Naive thymus-derived CD4-positive, alpha-beta T cell (primary cell): ENCODE measurements at regions not wholly inside any gene's neighbourhood (a gene's known extent, or its start where the extent isn't known, plus 50 kb on each side); places are given as distances from the start of the nearest gene placed in this dataset.

Experiments used
- ATAC-seq: fragments of 150-1000 bp; cut with Tn5 transposase; 2 replicates; pipeline ENCODE4 v1.10.0; 2021; ENCODE audit warnings: mild to moderate bottlenecking, moderate library complexity
- CTCF ChIA-PET: fragments of 350-600 bp; sonication (Branson Sonifier 250); formaldehyde crosslinking; loops from one replicate; lab custom pipeline; 2021; ENCODE audit warnings: antibody characterized with exemption; lab: Charles Lee
- POLR2A ChIA-PET: fragments of 350-600 bp; sonication (Branson Sonifier 250); formaldehyde crosslinking; loops from one replicate; lab custom pipeline; 2021; ENCODE audit warnings: antibody characterized with exemption, inconsistent platforms; lab: Charles Lee
- DNase-seq, 9 donors: peaks; one replicate each; pipeline versions ENCODE4 v3.0.0 to v3.0.0-alpha.2; 2020 to 2022; ENCODE audit warnings: mixed read lengths in 1 of 9
- H3K27ac ChIP-seq: one replicate; pipeline ENCODE4 v1.7.0; 2013; ENCODE audit warnings: mild to moderate bottlenecking, low read depth, low read length, moderate library complexity
- H3K27me3 ChIP-seq, 2 donors: one replicate each; pipeline ENCODE4 v1.7.0; 2013; ENCODE audit warnings: low read length in 2 of 2, mild to moderate bottlenecking in 2 of 2, moderate library complexity in 2 of 2; ENCODE audit not compliant: control insufficient read depth in 2 of 2, insufficient read depth in 2 of 2
- H3K36me3 ChIP-seq, 3 experiments: 1 replicate in 2 of 3; 2 replicates in 1 of 3; pipeline ENCODE4 v1.7.0; 2013; ENCODE audit warnings: low read length in 3 of 3, mild to moderate bottlenecking in 3 of 3, moderate library complexity in 1 of 3; ENCODE audit not compliant: insufficient read depth in 3 of 3, control insufficient read depth in 2 of 3
- H3K4me1 ChIP-seq, 2 donors: one replicate each; pipeline ENCODE4 v1.7.0; 2013; ENCODE audit warnings: low read length in 2 of 2, mild to moderate bottlenecking in 2 of 2, moderate library complexity in 1 of 2; ENCODE audit not compliant: control insufficient read depth in 2 of 2, insufficient read depth in 2 of 2
- H3K4me3 ChIP-seq: 2 replicates; pipeline ENCODE4 v1.7.0; 2013; ENCODE audit warnings: mild to moderate bottlenecking, low read length
- H3K9me3 ChIP-seq, 3 experiments: 1 replicate in 2 of 3; 2 replicates in 1 of 3; pipeline ENCODE4 v1.7.0; 2013; ENCODE audit warnings: low read length in 3 of 3; ENCODE audit not compliant: control insufficient read depth in 2 of 3
- H3K27ac Mint-ChIP-seq, 9 donors: one replicate each; pipeline ENCODE4 v1.8.0; 2020 to 2022; ENCODE audit warnings: mixed read lengths in 9 of 9, mild to moderate bottlenecking in 8 of 9, moderate library complexity in 5 of 9, inconsistent platforms in 2 of 9
- H3K27me3 Mint-ChIP-seq, 5 donors: one replicate each; pipeline ENCODE4 v1.8.0; 2021 to 2022; ENCODE audit warnings: mixed read lengths in 5 of 5, mild to moderate bottlenecking in 1 of 5
- H3K36me3 Mint-ChIP-seq, 5 donors: one replicate each; pipeline ENCODE4 v1.8.0; 2020 to 2022; ENCODE audit warnings: mixed read lengths in 5 of 5, mild to moderate bottlenecking in 3 of 5, inconsistent platforms in 1 of 5
- H3K4me1 Mint-ChIP-seq, 7 donors: one replicate each; pipeline ENCODE4 v1.8.0; 2020 to 2022; ENCODE audit warnings: mixed read lengths in 7 of 7, mild to moderate bottlenecking in 3 of 7, inconsistent platforms in 1 of 7
- H3K4me3 Mint-ChIP-seq, 10 donors: one replicate each; pipeline ENCODE4 v1.8.0; 2020 to 2022; ENCODE audit warnings: mild to moderate bottlenecking in 10 of 10, mixed read lengths in 10 of 10, moderate library complexity in 6 of 10, inconsistent platforms in 2 of 10
- H3K9me3 Mint-ChIP-seq, 11 donors: one replicate each; pipeline ENCODE4 v1.8.0; 2020 to 2022; ENCODE audit warnings: mixed read lengths in 11 of 11, mild to moderate bottlenecking in 4 of 11, inconsistent platforms in 1 of 11, moderate library complexity in 1 of 11
- intact Hi-C, 2 donors: fragments of 100-400 bp; cut with micrococcal nuclease; formaldehyde crosslinking; loops; one replicate each; pipeline ENCODE4 v1.15.1; 2023

DNA sequence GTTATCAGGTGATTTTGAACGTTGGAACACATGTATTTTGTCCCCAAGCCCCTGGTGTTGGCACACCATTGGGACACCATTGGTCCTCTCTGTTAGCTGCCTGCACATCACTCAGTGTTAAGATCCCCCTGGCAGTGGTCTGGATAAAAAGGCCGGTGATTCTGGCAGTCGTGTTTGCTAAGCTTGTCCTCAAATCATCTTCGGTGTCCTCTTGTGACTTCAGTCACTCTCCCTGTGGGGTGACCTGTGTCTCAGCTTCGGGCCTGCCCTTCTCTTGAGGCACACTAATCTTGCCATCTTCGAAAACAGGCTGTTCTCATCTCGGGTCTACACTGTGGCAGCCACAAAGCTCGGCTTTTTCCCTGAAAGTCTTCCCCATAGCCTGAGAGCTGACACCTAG is 127.1 kb downstream of the ZIC5 start:
- DNase-seq = no peak
- Histone ChIP-seq H3K4me1 (no peaks in the 10 kb centered on the region), H3K9me3 (no peaks in the 10 kb centered on the region), H3K27ac (no peak overlapping the region), H3K27me3 (no peaks in the 10 kb centered on the region), H3K4me3 (no peak overlapping the region), H3K36me3 (no peaks in the 10 kb centered on the region)
- POLR2A ChIA-PET = no interaction called here
- intact Hi-C loops = no loop called here
- CTCF ChIA-PET = no interaction called here
- Mint-ChIP-seq H3K4me1 (peaks cover 0 to 4% (median 0%) of the 10 kb centered on the region in 7 donors), H3K27ac (no peak overlapping the region), H3K9me3 (no peaks in the 10 kb centered on the region), H3K4me3 (no peak overlapping the region), H3K36me3 (peaks cover 0 to 19% (median 10%) of the 10 kb centered on the region in 5 donors), H3K27me3 (peaks cover 0 to 3% (median 0%) of the 10 kb centered on the region in 5 donors)
- ATAC-seq = no peak

DNA sequence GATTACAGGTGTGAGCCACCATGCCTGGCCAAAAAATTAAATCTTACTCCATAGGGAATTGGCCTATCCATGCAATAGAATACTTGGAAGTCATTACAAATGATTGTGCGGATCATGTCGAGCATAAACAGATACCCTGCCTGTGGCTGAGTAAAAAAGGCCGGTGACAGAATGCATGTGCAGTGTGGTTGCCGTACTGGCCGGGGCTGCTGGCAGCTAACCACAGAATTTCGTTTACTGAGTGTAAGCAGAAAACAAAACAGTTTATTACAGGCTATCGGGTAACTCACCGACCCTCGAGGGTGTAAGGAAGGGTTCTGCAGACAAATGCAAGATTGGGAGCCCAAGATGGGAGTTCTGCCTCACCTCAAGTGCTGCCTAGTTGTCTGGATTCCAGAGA is 127.7 kb downstream of the ZIC5 start:
- H3K4me1 Mint-ChIP-seq = peaks cover 0 to 4% (median 0%) of the 10 kb centered on the region in 7 donors
- CTCF ChIA-PET = no interaction called here
- no peak overlapping the region for H3K4me3 Mint-ChIP-seq
- Histone ChIP-seq H3K4me1 (no peaks in the 10 kb centered on the region), H3K27me3 (no peaks in the 10 kb centered on the region), H3K27ac (no peak overlapping the region), H3K4me3 (no peak overlapping the region), H3K9me3 (no peaks in the 10 kb centered on the region), H3K36me3 (no peaks in the 10 kb centered on the region)
- DNase-seq = no peak
- no peaks in the 10 kb centered on the region for H3K9me3 Mint-ChIP-seq
- no peak overlapping the region for H3K27ac Mint-ChIP-seq
- peaks cover 0 to 20% (median 13%) of the 10 kb centered on the region in 5 donors for H3K36me3 Mint-ChIP-seq
- intact Hi-C loops = no loop called here
- no peak for ATAC-seq
- POLR2A ChIA-PET = no interaction called here
- H3K27me3 Mint-ChIP-seq = peaks cover 0 to 3% (median 0%) of the 10 kb centered on the region in 5 donors

DNA sequence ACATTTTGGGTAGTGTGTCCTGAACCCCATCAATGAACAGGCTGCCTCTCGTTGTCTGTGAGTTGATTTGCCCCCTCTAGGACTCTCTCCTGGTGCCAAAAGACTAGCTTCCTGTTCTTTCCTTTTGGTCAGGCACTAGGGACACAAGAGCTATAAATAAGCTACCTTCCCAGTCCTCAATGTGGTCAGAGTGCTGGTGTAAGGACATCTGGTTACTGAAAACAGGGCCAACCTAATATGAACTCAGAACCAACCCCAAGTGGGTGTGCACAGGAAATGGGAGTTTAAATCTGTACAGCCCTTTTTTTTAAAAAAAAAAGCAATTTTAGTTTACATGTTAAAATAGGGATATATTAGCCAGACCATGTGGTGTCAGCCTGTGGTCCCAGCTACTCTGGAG is 129.2 kb downstream of the ZIC5 start:
- H3K36me3 ChIP-seq = no peaks in the 10 kb centered on the region
- DNase-seq (no peak), ATAC-seq (no peak)
- H3K27ac ChIP-seq = no peak overlapping the region
- Mint-ChIP-seq H3K27me3 (no peaks in the 10 kb centered on the region), H3K36me3 (peaks cover 0 to 24% (median 12%) of the 10 kb centered on the region in 5 donors), H3K4me3 (no peak overlapping the region), H3K4me1 (peaks cover 0 to 4% (median 0%) of the 10 kb centered on the region in 7 donors), H3K27ac (no peak overlapping the region), H3K9me3 (no peaks in the 10 kb centered on the region)
- CTCF ChIA-PET = interaction anchor here (0.6 kb wide), 1 partner anchor 802 kb away, joined by 4 read pairs; no protein-coding TSS in a partner anchor
- H3K4me1 ChIP-seq = no peaks in the 10 kb centered on the region
- H3K4me3 ChIP-seq = no peak overlapping the region
- H3K9me3 ChIP-seq = no peaks in the 10 kb centered on the region
- POLR2A ChIA-PET = no interaction called here
- H3K27me3 ChIP-seq = no peaks in the 10 kb centered on the region
- intact Hi-C loops = no loop called here

GRCh38 chr13:99836291-99836690 is 135.3 kb downstream of the ZIC5 start:
- H3K27ac ChIP-seq = no peak overlapping the region
- H3K36me3 ChIP-seq = no peaks in the 10 kb centered on the region
- Mint-ChIP-seq H3K4me3 (no peak overlapping the region), H3K4me1 (peaks cover 0 to 15% (median 4%) of the 10 kb centered on the region in 7 donors), H3K36me3 (peaks cover 0 to 31% (median 8%) of the 10 kb centered on the region in 5 donors), H3K27ac (no peak overlapping the region), H3K9me3 (no peaks in the 10 kb centered on the region), H3K27me3 (no peaks in the 10 kb centered on the region)
- ATAC-seq = no peak
- H3K9me3 ChIP-seq = no peaks in the 10 kb centered on the region
- H3K4me1 ChIP-seq = no peaks in the 10 kb centered on the region
- H3K4me3 ChIP-seq = no peak overlapping the region
- H3K27me3 ChIP-seq = no peaks in the 10 kb centered on the region
- no peak for DNase-seq
- ChIA-PET POLR2A (interaction anchor here (0.9 kb wide), 1 partner anchor 18 kb away, joined by 3 read pairs; no protein-coding TSS in a partner anchor), CTCF (no interaction called here)
- intact Hi-C loops = no loop called here

- Histone ChIP-seq H3K36me3 (no peaks in the 10 kb centered on the region), H3K4me3 (no peak overlapping the region), H3K4me1 (no peaks in the 10 kb centered on the region), H3K9me3 (no peaks in the 10 kb centered on the region), H3K27ac (no peak overlapping the region), H3K27me3 (no peaks in the 10 kb centered on the region)
- H3K9me3 Mint-ChIP-seq = no peaks in the 10 kb centered on the region
- H3K27me3 Mint-ChIP-seq = peaks cover 0 to 2% (median 0%) of the 10 kb centered on the region in 5 donors
- ChIA-PET CTCF (no interaction called here), POLR2A (no interaction called here)
- intact Hi-C loops = no loop called here
- DNase-seq (no peak), ATAC-seq (no peak)
- peaks cover 0 to 15% (median 6%) of the 10 kb centered on the region in 7 donors for H3K4me1 Mint-ChIP-seq
- no peak overlapping the region for H3K4me3 Mint-ChIP-seq
- H3K36me3 Mint-ChIP-seq = peaks cover 0 to 26% (median 8%) of the 10 kb centered on the region in 5 donors
- H3K27ac Mint-ChIP-seq = peak overlapping the region in 1 of 9 donors; percentile 53
These were observed 136.1 kb downstream of the ZIC5 start for GRCh38 chr13:99835442-99835841.

DNA sequence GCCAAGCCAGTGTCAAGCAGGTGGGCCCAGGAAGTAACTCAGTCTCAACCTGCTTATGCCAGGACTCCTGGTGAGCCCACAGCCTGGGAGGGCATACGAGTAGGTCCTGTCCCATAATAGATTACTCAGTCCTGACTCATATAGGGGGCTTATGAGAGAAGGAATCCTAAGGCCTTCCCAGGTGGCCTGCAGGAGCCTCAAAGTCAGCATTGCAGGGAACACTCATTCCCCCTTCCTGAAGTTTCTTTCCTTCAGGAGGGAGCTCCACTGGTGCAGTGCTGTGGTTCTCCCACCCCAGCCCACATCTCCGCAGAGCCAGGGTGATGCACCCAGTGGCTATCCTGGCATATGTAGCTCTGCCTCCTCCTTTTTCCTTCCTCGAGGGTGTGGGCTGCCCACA is 137.3 kb downstream of the ZIC5 start:
- no peaks in the 10 kb centered on the region for H3K9me3 ChIP-seq
- intact Hi-C loops = no loop called here
- DNase-seq (no peak), ATAC-seq (no peak)
- H3K4me3 ChIP-seq = no peak overlapping the region
- ChIA-PET POLR2A (no interaction called here), CTCF (interaction anchor here (0.6 kb wide), 1 partner anchor 215 kb away, joined by 3 read pairs; no protein-coding TSS in a partner anchor)
- Mint-ChIP-seq H3K9me3 (no peaks in the 10 kb centered on the region), H3K4me3 (no peak overlapping the region), H3K27ac (no peak overlapping the region), H3K36me3 (peaks cover 0 to 30% (median 15%) of the 10 kb centered on the region in 5 donors), H3K4me1 (peaks cover 0 to 15% (median 5%) of the 10 kb centered on the region in 7 donors), H3K27me3 (peaks cover 0 to 2% (median 0%) of the 10 kb centered on the region in 5 donors)
- H3K27me3 ChIP-seq = no peaks in the 10 kb centered on the region
- no peak overlapping the region for H3K27ac ChIP-seq
- no peaks in the 10 kb centered on the region for H3K4me1 ChIP-seq
- H3K36me3 ChIP-seq = no peaks in the 10 kb centered on the region

- H3K36me3 Mint-ChIP-seq = peaks cover 0 to 23% (median 10%) of the 10 kb centered on the region in 5 donors
- no peak overlapping the region for H3K4me3 Mint-ChIP-seq
- Histone ChIP-seq H3K9me3 (no peaks in the 10 kb centered on the region), H3K27ac (no peak overlapping the region), H3K36me3 (no peaks in the 10 kb centered on the region), H3K27me3 (no peaks in the 10 kb centered on the region), H3K4me1 (no peaks in the 10 kb centered on the region), H3K4me3 (no peak overlapping the region)
- no peaks in the 10 kb centered on the region for H3K9me3 Mint-ChIP-seq
- POLR2A ChIA-PET = no interaction called here
- H3K27me3 Mint-ChIP-seq = peaks cover 0 to 2% (median 0%) of the 10 kb centered on the region in 5 donors
- CTCF ChIA-PET = no interaction called here
- DNase-seq (no peak), ATAC-seq (no peak)
- intact Hi-C loops = no loop called here
- H3K27ac Mint-ChIP-seq = peak overlapping the region in 1 of 9 donors; percentile 24
- H3K4me1 Mint-ChIP-seq = peaks cover 0 to 15% (median 5%) of the 10 kb centered on the region in 7 donors
These were observed 139.2 kb downstream of the ZIC5 start for GRCh38 chr13:99832347-99832746.
